HG03139 (cell line): ENCODE measurements at regions not wholly inside any gene's neighbourhood (a gene's known extent, or its start where the extent isn't known, plus 50 kb on each side); places are given as distances from the start of the nearest gene placed in this dataset.

Experiments
- ATAC-seq: cut with Tn5 transposase; IDR thresholded peaks from one replicate; pipeline ENCODE4 v1.9.1; 2021; ENCODE audit not compliant: unreplicated experiment

DNA sequence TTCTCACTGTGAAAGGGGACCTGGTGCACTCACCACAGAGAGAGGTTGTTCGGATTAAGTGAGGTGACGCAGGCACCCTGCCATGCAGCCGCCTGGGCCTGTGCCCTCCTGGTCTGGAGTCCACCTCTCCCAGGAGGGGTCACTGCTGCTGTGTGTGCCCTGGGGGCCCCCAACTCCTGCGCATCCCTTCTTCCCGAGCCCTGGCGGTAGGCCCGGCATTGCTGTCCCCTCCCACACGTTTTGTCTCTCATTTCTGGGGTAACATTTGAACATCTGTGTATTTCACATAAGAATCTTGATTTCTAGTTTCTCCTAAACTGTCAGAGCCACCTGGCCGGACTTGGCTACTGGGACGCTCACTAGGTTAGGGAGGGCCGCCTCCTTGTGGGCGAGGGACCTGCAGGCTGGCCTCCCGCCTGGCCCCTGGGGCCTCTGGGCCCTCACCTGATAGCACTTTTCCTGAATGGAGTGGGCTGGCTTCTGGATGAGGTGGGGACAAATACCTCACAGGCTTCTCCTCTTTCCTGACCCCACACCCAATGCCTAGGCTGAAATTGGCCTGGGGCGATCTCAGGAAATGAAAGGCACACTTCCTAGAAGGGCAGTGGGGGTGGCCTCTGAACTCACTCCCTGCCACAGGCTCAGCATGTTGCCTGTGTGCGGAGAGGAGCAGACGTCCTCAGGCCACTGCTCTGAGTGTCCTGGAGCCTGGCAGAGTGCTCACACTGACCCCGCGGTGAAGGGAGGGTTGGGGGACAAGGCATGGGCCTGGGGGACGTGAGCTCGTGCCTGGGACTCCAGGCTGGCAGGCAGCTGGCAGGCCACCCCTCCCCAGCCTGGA, 104.2 kb upstream of the PRR23E start:
- no peak for ATAC-seq

DNA sequence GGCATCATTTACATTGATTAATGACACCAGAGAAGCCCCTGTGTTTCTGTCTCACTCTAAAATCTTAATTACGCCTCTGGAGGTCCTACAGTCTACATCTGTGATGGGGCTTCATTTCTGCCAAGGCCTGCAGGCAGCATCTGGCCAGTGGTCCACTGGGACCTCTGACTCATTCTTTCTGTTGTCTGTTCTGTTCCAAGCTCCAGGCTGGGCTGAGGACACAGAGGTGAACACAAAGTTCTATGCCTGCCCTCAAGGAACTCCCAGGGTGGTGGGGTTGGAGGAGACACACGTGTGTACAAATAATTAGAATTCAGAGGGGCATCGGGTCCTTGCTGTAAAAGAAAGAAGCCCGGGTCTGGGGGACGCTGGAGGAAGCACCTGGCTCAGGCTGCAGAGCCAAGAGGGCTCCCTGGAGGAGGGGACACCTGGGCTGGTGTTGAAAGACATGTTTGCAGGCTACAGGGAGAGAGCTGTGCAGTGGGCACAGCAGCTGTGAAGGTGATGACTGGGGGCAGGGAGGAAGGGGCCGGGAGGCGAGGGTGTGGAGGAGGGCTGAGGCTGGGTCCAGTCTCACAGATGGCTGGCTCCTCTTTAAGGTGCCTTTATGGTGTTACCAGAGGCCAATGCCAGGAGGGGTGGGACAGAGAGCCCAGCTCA, 103.3 kb upstream of the PRR23E start:
- no peak for ATAC-seq

DNA sequence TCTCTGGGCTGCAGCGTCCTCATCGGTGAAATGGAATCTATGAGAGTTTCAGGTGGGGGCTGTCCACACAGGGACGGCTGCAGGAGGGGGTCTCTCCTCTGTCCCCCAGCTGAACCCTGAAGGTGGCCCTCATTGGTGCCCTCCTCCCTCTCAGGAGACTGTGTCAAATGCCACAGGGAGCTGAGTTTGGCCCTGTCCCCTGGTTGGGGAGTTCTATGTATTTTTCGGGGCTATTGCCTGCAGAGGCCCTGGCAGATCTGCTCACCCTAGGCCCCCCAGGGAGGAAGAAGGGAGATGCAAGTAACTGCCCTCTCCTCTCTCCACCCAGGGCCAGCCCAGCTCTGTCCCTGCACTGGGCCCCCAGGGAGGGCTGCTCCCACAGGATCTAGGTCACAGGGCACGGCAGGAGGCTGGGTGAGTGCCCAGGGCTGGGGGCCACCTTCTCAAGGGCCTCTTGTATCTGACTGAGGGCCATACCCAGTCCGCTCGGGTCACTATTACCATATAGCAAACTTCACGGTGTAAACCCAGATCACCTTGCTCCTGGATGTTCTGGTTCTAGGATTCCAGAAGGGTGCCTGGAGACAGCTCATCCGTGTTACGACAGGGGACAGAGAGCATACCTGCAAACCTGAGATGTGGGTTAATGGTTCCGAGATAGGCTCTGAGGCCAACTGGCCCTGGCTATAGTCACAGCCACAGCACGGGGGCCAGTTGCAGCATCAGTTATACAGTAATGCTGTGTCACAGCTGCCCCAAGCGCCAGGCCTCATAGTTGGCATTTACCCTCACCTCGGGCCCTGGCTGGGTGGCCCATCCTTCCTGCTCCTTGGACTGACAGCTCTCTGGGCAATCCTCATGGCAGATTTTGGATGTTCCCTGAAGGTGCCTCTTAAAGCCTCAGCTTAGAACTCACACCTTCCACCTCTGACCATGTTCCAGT, 102.4 kb upstream of the PRR23E start:
- no peak for ATAC-seq

DNA sequence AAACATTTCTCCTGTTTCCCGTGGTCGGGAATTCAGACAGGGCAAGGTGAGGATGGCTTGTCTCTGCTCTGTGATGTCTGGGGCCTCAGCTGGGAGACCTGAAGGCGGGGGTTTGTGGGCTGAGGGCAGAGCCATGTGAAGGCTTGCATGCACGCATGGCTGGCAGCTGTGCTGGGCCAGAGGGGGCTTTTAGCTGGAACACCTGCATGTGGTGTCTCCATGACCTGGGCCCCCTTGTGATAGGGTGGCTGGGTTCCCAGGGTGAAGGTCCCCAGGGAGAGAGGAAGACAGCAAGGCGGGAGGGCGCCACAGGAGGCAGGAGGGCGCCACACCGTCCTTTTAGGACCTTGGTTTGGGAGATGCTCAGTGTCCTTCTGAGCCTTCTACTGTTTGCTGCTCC, 101.6 kb upstream of the PRR23E start:
- no peak for ATAC-seq

DNA sequence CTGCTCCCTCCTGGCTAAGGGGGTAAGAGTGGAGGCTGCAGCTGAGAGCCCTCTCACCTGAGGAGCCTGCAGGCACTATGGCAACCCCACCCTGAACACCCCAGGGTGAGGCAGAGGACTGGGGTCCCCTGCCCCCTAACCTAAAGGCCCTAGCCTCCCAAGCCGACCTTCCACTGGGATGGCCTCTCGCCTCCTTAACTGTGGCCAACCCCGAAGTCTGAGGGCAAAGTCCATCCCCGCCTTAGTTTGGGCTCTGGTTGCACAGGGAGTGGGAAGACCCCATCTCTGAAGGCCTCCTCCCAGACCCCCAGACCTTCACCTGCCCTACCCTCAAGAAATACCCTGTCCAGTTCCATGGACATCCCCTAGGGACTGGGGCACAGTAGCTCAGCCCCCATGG, 100.6 kb upstream of the PRR23E start:
- ATAC-seq, result no peak

DNA sequence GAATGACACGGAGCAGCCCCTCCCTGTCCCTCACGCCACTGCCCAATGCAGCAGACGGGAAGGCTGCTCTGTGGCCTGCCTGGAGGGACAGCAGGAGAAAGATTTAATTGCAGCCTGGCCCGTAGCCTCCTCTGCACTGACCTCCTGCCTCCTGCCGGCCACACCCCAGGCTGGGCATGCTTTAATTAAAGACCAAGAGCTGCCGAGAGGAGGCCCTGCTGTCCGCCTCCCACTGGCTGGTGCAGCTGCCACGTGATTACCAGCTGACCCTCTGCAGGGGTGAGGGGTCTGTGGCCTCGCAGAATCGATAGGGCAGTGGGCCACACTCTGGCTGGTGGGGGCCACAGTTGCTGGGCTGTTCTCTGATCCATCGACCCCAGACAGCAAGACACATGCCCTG, 100.2 kb upstream of the PRR23E start:
- ATAC-seq, result no peak

DNA sequence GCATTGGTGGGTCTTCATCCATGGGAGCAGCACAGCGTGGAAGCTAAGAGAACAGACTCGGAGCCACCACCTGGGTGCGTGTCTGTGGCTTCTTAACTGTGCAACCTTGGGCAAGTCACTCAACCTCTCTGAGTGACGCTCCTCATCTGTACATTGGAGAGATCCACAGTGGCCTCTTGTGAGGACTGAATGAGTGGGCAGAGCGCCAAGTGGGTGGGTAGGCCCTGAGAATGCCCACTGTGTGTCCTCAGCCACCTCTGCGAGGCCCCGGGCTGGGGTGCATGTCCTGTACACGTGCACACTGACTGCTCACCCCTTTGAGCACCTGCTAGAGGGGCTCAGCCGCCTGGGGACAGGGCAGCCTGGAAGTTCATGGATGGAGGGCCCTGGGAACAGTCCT, 99.6 kb upstream of the PRR23E start:
- no peak for ATAC-seq

DNA sequence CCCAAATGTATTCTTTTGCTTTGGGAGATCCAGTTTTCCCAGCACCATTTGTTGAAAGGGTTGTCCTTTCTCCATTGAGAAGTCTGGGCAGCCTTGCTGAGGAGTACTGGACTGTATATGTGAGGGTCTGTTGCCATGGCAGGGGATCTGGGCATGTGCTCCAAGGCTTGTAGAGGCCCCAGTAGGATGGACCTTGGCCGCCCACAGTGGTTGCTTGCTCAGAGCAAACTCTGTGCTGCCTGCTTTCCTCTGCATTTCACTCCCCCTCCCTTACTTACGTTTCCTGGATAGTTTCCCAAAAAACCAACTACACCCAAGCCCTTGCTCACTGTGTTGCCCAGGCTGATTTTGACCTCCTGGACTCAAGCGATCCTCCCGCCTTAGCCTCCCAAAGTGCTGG, 97.2 kb upstream of the PRR23E start:
- ATAC-seq, result no peak

DNA sequence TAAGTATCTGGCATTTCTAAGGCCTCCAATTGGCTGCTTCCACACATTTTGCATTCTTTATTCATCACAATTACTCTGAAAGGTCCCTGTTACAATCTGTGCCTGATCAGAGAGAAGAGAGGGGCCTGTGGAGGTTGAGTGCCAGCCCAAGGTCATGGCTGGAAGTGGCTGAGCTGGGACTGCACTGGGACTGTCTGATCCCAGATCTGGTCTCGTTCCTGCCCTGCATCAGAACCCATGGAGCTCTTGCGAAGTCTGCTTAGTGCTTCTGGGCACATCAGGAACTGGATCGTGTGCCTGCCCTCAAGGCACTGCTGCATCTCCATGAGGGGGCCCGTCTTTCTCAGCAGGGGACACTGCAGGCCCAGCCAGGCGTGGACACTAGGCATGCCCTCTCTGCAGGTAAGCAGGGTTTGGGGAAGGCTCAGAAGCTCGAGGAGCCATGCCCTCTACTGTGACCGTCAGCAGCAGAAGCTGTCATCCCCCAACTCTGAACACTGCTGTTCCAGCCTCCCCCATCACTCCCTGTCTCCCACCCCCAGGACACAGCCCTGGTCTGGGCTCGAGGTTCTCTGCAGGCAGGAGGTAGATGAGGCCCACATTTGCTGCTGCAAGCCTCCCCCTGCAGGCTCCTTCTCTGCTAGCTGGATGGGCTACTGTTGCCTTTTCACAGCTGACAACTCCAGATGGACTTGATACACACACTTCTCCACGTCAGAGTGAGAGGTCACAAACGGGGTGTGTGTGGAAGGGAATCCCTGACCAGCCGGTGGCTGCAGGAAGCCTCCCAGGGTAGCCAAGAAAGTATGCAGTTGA, 96.5 kb upstream of the PRR23E start:
- ATAC-seq, result no peak

DNA sequence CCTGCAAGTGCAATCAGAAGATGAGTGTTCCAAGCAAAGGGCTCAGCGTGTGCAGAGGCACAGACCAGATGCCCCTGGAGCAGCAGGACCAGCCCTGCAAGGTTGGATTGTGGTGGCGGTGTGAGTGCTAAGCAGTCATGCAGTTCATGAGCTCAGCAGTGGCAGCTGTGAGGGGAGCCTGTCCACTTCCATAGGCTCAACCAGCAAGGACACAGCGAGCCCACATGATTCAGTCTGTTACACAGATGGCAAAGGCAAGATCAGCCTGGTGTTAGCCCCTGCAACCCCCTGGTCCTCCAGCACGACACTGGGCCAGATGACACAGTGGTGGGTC, 95.9 kb upstream of the PRR23E start:
- ATAC-seq, result no peak

DNA sequence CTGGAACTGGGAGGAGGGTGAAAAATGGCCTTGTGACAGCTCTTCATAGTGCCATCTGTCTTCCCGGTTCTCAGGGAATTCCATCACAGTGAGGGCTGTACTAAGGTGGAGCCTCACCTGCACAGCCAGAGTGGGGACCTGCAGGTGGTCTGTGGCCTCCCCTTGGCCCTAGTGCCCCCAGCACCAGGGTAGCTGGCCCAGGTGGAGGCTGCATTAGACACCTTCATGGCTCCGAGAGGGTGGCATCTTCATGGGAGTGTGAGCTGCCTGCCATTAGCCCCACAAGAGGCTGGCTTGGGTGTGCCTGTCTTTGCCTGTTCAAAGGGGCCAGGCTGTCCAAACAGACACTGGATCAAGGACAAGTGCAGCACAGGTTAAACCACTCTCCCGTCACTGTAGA, 95.5 kb upstream of the PRR23E start:
- ATAC-seq, result no peak

DNA sequence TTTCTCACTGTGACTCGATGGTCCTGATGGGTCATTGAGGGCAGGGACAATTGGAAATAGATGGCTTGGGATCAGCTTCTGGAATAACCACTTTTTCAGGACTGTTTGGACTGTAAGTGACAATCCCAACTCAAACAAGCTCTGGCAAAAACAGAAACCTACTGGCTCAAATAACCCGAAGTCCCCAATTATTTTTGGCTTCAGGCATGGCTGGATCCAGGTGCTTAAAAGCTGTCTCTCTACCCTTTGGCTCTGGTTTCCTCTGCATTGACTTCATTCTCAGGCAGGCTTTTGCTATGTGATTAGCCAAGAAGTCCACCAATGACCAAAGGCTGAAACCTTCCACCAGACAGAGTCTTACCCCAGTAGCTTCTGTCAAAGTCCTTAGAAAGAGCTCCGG, 92.9 kb upstream of the PRR23E start:
- no peak for ATAC-seq

DNA sequence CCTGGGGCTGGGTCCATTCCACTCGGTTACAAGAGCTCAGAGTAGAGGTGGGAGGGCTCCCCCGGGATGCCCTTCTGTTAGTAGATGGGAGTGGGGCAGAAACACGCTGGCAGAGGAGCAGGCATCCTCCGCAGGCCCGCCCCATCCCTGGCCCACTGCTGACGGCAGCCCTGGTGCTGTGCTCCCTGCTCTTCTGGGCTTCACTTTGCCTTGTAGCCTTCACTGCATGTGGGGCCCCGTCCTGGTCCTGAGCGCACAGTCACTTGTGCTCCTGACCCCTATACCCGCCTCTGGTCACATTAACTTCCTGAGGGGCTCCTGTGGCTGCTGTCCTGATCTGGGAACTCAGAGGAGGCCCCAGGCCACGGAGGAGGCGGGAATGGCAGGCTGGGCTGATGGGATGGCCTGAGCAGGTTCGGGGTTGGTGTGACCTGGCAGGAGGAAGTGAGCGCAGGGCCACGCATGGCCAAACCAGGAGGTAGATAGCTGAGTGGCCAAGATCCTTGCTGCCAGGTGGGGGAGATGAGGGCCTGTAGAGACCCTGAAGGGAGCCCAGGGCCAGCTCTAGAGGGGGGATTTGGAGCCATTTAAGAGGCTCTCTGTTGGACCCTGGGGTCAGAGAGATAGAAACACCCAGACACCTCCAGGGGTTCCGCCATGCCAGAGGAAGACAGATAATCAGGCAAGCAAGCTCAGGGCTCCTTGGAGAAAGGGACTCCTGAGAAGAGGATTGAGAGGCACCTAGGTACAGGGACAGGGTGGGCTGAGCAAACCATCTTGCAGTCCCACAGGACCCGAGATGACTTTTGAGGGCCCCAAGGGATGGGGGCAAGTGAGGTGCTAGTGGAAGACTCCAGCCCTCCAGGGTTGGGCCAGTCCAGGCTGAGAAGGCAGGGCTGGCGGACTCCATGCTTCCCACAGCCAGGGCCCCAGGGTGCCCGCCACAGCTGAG, 92.2 kb upstream of the PRR23E start:
- no peak for ATAC-seq

DNA sequence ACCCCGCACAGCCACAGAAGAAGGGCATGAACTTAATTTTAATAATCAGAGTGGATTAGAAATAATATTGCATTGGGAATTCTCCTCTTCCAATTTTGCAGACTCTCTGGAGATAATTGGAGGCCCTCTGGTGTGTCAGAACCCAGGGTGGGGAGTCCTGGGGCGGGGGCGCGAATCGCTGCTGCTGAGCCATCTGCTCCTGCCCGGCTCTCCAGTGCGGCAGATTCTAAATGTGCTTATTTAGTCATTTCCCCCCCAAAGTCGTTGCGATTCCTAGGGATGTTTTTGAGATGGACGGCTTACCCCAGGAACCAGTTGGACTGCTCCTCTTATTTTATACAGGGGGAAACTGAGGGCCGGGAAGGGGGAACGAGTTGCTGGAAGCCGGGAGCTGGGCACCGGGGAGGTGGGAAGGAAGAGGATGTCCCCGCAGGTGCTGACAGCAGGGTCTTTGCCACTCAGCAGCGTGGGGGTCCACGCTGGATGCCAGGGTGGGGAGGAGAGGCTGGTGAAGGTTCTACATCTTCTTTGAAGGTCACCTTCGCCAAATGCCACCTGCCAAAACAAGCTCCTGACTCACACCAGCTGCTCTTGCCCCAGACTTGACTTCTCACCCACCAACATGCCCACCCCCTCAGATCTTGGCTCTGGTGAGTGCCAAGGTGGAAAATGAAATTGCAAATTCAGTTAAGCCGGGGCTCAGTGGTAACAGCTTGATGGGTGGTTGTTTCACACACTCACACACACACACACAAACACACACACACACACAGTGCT, 91.3 kb upstream of the PRR23E start:
- ATAC-seq, result no peak

DNA sequence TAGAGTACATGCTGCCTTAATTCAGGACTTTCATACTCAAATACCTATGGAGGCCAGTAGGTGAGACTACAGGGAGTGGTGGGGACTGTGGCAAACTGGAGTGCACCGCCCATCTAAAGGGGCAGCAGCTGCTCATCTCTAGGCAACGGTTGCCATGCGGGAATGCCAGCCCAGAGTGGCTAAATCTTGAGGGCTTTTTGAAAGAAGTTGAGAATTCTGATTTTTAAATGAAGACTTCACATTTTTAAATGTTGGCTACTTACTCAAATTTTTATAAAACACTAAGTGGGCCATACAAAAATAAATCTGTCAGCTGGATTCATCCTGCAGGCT, 90.8 kb upstream of the PRR23E start:
- no peak for ATAC-seq

DNA sequence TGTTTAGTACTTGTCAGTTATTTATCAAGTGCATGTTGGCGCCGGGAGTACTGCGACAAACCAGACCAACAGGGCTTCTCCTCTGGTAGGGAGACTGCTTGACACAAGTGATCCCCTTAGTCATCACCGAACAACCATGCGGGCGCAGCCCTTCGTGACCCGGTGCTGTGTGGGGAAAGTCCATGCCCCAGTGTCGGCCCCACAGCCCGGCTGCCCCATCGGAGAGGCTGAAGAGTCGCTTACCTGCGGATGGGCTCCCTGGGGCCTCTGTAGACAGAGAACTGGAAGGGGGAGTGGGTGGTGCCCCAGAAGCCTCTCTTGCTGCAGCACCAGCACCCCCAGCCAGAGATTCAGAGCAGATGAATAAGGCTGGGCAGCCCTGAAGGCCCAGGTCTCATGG, 90.3 kb upstream of the PRR23E start:
- no peak for ATAC-seq

DNA sequence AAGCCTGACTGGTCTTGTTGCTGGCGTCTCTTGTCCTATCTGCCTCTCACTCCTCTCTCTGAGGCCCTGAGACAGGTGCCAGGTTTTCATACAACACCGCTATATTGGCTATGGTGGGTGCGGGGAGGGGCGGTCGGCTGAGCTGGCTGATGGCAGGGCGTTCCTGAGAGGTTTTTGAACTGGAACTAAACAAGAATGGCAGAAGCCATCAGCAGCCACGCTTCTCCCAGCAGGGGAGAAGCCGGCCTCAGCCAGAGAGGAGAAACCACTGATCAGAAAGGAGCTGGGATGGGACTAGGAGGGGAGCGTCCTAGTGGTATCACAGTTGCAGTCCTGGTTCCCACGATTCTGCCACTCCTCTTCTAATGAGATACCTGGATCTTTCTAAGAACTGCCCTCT, 89.9 kb upstream of the PRR23E start:
- ATAC-seq, result no peak

DNA sequence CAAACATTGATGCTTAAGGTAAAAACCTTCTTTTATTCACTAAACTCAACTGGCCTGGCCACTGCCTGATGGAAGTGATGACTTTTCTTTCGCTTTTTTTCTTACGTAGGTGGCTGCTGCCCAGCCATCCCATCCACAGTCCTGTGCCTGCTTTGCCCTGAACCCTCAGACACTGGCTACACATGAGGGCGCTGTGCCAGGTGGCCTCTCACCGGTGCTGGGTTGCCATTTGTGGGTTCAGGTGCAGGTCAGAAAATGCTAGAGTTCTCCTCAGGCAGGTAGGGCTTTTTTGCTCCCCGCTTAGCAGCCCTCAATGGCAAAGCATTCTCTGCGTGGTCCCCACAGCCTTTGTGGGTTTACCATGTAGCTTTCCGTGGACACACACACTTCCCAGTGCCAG, 88.3 kb upstream of the PRR23E start:
- ATAC-seq, result no peak

DNA sequence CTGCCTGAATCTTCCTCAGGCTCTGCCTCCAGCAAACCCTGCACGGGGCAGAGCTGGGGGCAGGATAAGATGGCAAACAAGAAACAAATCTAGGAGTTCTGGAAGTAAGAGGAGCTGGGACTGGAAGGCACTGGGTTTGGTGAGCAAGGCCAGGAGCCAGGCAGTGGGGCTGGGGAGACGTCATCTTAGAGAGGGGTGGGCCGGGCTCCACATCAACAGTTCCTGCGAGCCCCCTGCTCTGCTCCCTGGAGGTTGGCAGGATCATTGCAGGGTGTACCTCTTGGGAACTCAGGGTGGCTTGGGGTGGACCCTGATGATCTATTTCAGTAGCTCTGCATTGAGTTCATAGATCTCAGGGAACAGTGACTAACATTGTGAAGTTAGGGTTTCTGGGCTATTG, 87.3 kb upstream of the PRR23E start:
- ATAC-seq, result no peak
